Pancreas (tissue), 10 donors: ENCODE measurements at regions not wholly inside any gene's neighbourhood (a gene's known extent, or its start where the extent isn't known, plus 50 kb on each side); places are given as distances from the start of the nearest gene placed in this dataset.

Experiments used
- ATAC-seq, 4 donors: fragments of 200-7000 bp; cut with Tn5 transposase; one replicate each; pipeline versions ENCODE4 v1.8.0 to v1.9.1; 2020; ENCODE audit warnings: mild to moderate bottlenecking in 4 of 4, moderate library complexity in 4 of 4
- DNase-seq, 6 donors: peaks; one replicate each; pipeline ENCODE4 v3.0.0-alpha.2; 2020
- FAIRE-seq: peaks from 2 replicates; lab custom pipeline; 2012; peaks lifted over from hg19 to GRCh38; lab: Jason Lieb, UNC
- H3K27ac ChIP-seq, 4 donors: fragments of 200-600 bp; sonication (generic); 1 replicate in 3 of 4; 2 replicates in 1 of 4; pipeline versions ENCODE4 v1.5.0 to v1.8.0; 2020
- H3K27me3 ChIP-seq, 4 donors: fragments of 200-600 bp; one replicate each; pipeline ENCODE4 v1.8.0; 2021
- H3K36me3 ChIP-seq, 3 donors: fragments of 200-600 bp; sonication (generic) in 1 of 3; one replicate each; pipeline versions ENCODE4 v1.5.0 to v1.8.0; 2020 to 2021
- H3K4me1 ChIP-seq, 3 donors: fragments of 200-600 bp; one replicate each; pipeline ENCODE4 v1.8.0; 2021
- H3K4me3 ChIP-seq, 4 donors: fragments of 200-600 bp; sonication (generic) in 2 of 4; one replicate each; pipeline versions ENCODE4 v1.5.0 to v1.8.0; 2020 to 2021
- H3K9me3 ChIP-seq, 4 donors: fragments of 200-600 bp; one replicate each; pipeline ENCODE4 v1.8.0; 2021
- WGBS, 2 donors: extraction: QIAGEN DNeasy Blood & Tissue Kit; methylation state at CpG; one replicate each; pipeline ENCODE4 v1.1.7; 2013; 5-methylcytosine and 5-hydroxymethylcytosine counted together
- intact Hi-C, 3 donors: fragments of 100-400 bp; cut with DNase I; formaldehyde crosslinking; loops; one replicate each; pipeline versions ENCODE4 v1.11.1 to v1.14.2; 2022
- TF ChIP-seq, protein P1 (sequence below), 4 donors: fragments of 200-600 bp; sonication (generic) in 3 of 4; IDR thresholded peaks; one replicate each; pipeline versions ENCODE4 v1.5.0 to v1.8.0; 2021; ENCODE audit warnings: antibody characterized with exemption in 4 of 4
- donor health status: healthy with polysubstance abuse.
- donor health status: DM: no; HTN: no; CAD: no; lungs with moderate emphysema.
- donor health status: DM: no; HTN: no; CAD: no.
- donor health status: control.
- donor health status: control.
- donor health status: Bipolar disorder and iron deficiency.
- donor health status: DM: yes; HTN: yes; CAD: no.
- donor health status: DM: no; HTN: no; CAD: no.
- donor health status: DM: no; HTN: no; CAD: no.
- donor health status: DM: yes; HTN: yes; CAD: no.

DNA sequence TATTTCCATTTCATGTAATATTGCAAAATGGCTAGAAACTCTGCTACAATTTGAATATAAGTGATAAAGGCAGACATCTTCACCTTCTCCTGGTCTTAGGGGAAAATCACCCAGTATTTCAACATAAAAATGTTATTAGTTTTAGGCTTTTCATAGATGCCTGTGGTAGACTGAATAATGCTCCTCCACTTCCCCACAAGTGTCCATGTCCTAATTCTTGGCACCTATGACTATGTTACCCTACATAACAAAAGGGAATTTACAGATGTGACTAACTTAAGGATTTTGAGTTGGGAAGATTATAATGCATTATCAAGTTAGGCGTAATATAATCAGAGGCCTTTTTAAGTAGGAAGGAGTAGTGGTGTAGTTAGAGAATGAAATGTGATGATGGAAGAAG is 196.4 kb downstream of the TMTC3 start:
- Histone ChIP-seq H3K4me3 (no peak overlapping the region), H3K27me3 (no peaks in the 10 kb centered on the region), H3K27ac (no peak overlapping the region), H3K36me3 (no peaks in the 10 kb centered on the region), H3K4me1 (peaks cover 0 to 6% (median 0%) of the 10 kb centered on the region in 3 donors), H3K9me3 (no peaks in the 10 kb centered on the region)
- DNase-seq: no peak
- no peak for ATAC-seq
- no peak for FAIRE-seq
- 0 to 1% methylated on average over 1 of the region's 1 CpG for WGBS, 2 donors
- intact Hi-C loops: no loop called here
- TF ChIP-seq, protein P1, sequence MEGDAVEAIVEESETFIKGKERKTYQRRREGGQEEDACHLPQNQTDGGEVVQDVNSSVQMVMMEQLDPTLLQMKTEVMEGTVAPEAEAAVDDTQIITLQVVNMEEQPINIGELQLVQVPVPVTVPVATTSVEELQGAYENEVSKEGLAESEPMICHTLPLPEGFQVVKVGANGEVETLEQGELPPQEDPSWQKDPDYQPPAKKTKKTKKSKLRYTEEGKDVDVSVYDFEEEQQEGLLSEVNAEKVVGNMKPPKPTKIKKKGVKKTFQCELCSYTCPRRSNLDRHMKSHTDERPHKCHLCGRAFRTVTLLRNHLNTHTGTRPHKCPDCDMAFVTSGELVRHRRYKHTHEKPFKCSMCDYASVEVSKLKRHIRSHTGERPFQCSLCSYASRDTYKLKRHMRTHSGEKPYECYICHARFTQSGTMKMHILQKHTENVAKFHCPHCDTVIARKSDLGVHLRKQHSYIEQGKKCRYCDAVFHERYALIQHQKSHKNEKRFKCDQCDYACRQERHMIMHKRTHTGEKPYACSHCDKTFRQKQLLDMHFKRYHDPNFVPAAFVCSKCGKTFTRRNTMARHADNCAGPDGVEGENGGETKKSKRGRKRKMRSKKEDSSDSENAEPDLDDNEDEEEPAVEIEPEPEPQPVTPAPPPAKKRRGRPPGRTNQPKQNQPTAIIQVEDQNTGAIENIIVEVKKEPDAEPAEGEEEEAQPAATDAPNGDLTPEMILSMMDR (IDR thresholded peaks at IDR 0.05): no peak

DNA sequence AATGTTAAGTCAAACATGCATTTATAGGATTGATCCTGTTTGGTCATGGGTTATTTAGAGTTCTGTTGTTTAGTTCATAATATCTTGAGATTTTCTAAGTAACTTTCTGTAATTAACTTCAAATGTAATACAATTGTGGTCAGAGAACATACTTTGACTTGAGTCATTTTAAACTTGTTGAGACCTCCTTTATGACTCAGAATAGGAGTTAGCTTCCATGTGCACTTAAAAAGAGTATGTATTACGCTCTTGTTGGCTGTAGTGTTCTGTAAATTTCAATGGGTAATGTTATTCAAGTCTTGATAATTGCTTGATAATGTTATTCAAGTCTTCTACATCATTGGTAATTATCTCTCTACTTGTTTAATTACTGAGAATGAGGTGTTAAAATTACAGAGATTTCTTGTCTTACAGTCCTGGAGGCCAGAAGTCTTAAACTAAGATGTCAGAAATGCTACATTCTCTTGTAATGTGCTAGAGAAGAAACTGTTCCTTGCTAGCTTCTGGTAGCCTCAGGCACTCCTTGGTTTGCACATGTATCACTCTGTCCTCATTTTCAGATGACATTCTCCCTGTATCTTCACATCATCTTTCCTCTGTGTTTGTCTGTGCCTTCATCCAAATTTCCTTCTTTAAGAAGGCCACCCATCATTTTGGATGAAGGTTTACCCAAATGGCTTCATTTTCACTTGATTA is 197.3 kb downstream of the TMTC3 start:
- Histone ChIP-seq H3K36me3 (no peaks in the 10 kb centered on the region), H3K4me3 (no peak overlapping the region), H3K27ac (no peak overlapping the region), H3K4me1 (peaks cover 0 to 3% (median 0%) of the 10 kb centered on the region in 3 donors), H3K9me3 (no peaks in the 10 kb centered on the region), H3K27me3 (no peaks in the 10 kb centered on the region)
- no peak for ATAC-seq
- no peak for FAIRE-seq
- DNase-seq: no peak
- 97 to 100% methylated on average over 1 of the region's 1 CpG for WGBS, 2 donors
- TF ChIP-seq, protein P1 (IDR thresholded peaks at IDR 0.05): no peak
- intact Hi-C loops: no loop called here

DNA sequence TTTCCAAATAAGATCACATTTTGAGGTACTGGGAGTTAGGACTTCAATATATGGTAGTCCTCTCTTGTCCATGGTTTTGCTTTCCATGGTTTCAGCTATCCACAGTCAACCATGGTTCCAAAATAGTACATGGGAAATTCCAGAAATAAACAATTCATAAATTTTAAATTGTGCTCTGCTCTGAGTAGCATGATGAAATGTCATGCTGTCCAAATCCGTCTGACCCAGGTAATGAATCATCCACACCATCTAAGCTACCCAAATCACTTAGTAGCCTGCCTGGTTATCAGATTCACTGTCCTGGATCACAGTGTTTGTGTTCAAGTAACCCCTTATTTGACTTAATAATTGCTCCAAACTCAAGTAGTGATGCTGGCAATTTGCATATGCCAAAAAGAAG is 197.9 kb downstream of the TMTC3 start:
- Histone ChIP-seq H3K4me1 (no peaks in the 10 kb centered on the region), H3K9me3 (no peaks in the 10 kb centered on the region), H3K27me3 (no peaks in the 10 kb centered on the region), H3K4me3 (no peak overlapping the region), H3K27ac (no peak overlapping the region), H3K36me3 (no peaks in the 10 kb centered on the region)
- TF ChIP-seq, protein P1 (IDR thresholded peaks at IDR 0.05): no peak
- no peak for DNase-seq
- intact Hi-C loops: no loop called here
- no peak for ATAC-seq
- FAIRE-seq: no peak
- 72 to 81% methylated on average over 1 of the region's 1 CpG for WGBS, 2 donors

DNA sequence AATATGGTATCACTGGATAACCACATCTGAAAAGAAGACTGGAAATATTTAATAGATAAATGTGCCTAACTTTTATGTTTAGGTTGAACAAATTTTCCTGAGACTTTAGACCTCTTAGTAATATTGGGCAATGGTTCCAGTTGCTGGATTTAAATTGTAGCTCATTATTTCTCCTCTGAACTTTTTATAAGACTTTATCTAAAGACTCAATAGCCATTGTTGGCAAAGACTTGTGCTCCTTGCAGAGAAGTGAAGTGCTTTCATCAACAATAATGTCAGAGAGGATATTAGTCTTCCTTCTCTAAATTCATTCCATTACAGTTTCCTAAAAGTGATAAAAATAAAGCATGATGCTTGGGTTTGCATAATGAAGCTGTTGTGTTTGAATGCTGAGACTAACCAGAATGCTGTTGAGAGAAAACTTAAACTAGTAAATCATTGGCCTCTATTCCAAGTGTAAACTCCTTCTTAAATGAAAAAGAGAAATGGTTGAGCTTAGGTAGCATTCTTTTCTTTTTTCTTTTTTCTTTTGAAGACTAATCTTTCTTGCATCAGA is 200.2 kb downstream of the TMTC3 start:
- Histone ChIP-seq H3K36me3 (no peaks in the 10 kb centered on the region), H3K27me3 (no peaks in the 10 kb centered on the region), H3K27ac (no peak overlapping the region), H3K4me1 (no peaks in the 10 kb centered on the region), H3K4me3 (no peak overlapping the region), H3K9me3 (no peaks in the 10 kb centered on the region)
- no peak for ATAC-seq
- intact Hi-C loops: no loop called here
- FAIRE-seq: no peak
- DNase-seq: no peak
- TF ChIP-seq, protein P1 (IDR thresholded peaks at IDR 0.05): no peak

DNA sequence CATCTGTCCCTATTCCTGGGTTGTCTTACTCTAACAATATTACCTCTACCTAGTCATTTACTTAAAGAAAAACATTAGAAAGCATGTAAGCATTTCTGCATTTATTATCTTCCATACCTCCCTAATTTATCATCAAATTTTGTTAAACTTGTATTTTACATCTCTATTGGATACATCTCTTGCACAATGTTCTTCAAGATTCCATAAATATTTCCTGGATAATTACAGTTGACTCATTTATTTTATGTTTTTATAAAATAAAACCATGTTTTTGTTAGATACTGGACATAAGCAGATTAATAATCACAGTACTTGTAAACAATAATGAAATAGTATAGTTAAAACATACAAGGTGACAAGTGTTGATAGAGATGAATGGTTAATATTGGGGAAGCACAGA is 209.0 kb downstream of the TMTC3 start:
- no peaks in the 10 kb centered on the region for H3K27me3 ChIP-seq
- no peak for ATAC-seq
- H3K9me3 ChIP-seq: no peaks in the 10 kb centered on the region
- no peaks in the 10 kb centered on the region for H3K36me3 ChIP-seq
- peak; percentile 49 for FAIRE-seq
- intact Hi-C loops: no loop called here
- DNase-seq: no peak
- no peak overlapping the region for H3K4me3 ChIP-seq
- H3K4me1 ChIP-seq: no peaks in the 10 kb centered on the region
- no peak overlapping the region for H3K27ac ChIP-seq
- TF ChIP-seq, protein P1 (IDR thresholded peaks at IDR 0.05): no peak
